H1 (cell line): ENCODE measurements at regions not wholly inside any gene's neighbourhood (a gene's known extent, or its start where the extent isn't known, plus 50 kb on each side); places are given as distances from the start of the nearest gene placed in this dataset.
"Not testable (repeated sequence)": the region's sequence is repeated elsewhere in the genome, so short reads cannot be mapped to it uniquely, and the experiment has no call there.

Experiments
- CTCF ChIA-PET: fragments of 300-600 bp; sonication (Branson Sonifier 250); formaldehyde crosslinking; loops from one replicate; lab custom pipeline; 2021; ENCODE audit not compliant: partially characterized antibody; lab: Charles Lee
- POLR2A ChIA-PET: fragments of 300-600 bp; sonication (Branson Sonifier 250); formaldehyde crosslinking; loops from one replicate; lab custom pipeline; 2021; ENCODE audit warnings: inconsistent platforms; ENCODE audit not compliant: partially characterized antibody; lab: Charles Lee
- DNase-seq, 2 experiments: peaks; one replicate each; pipeline versions ENCODE4 v3.0.0 to v3.0.0-alpha.2; 2010 to 2022; ENCODE audit warnings: low spot score in 2 of 2, low read depth in 1 of 2, mixed read lengths in 1 of 2
- FAIRE-seq: peaks from 2 replicates; lab custom pipeline; 2011; peaks lifted over from hg19 to GRCh38; lab: Jason Lieb, UNC
- H2AFZ ChIP-seq: 2 replicates; pipeline ENCODE4 v1.8.1; 2012; ENCODE audit warnings: low read length, inconsistent platforms
- H2AK5ac ChIP-seq: 2 replicates; pipeline ENCODE4 v1.6.1; 2013; ENCODE audit warnings: low read depth, low read length
- H2BK120ac ChIP-seq: replicated peaks from 2 replicates; pipeline ENCODE3; 2013; ENCODE audit warnings: low read depth, low read length, inconsistent platforms
- H2BK12ac ChIP-seq: 2 replicates; pipeline ENCODE4 v1.6.1; 2013; ENCODE audit warnings: low read depth, low read length
- H2BK15ac ChIP-seq: 2 replicates; pipeline ENCODE4 v1.6.1; 2013; ENCODE audit warnings: low read length
- H2BK20ac ChIP-seq: 2 replicates; pipeline ENCODE4 v1.6.1; 2013; ENCODE audit warnings: low read length
- H2BK5ac ChIP-seq: 2 replicates; pipeline ENCODE4 v1.6.1; 2013; ENCODE audit warnings: low read depth, low read length
- H3K14ac ChIP-seq: 2 replicates; pipeline ENCODE4 v1.6.1; 2013; ENCODE audit warnings: inconsistent platforms; ENCODE audit not compliant: insufficient read length
- H3K18ac ChIP-seq: 2 replicates; pipeline ENCODE4 v1.6.1; 2013; ENCODE audit warnings: low read length; ENCODE audit errors: extremely low read depth
- H3K23ac ChIP-seq: 2 replicates; pipeline ENCODE4 v1.6.1; 2013; ENCODE audit warnings: inconsistent platforms; ENCODE audit not compliant: insufficient read length
- H3K23me2 ChIP-seq: 2 replicates; pipeline ENCODE4 v1.6.1; 2013; ENCODE audit warnings: low read depth, low read length
- H3K27ac ChIP-seq: 2 replicates; pipeline ENCODE4 v1.6.1; 2011; ENCODE audit warnings: low read depth, low read length, inconsistent platforms
- H3K27me3 ChIP-seq, 4 experiments: replicated peaks in 1 of 4; 1 replicate in 1 of 4; 2 replicates in 3 of 4; pipeline versions ENCODE4 v1.6.1 to v1.8.1; 2011 to 2013; ENCODE audit warnings: low read length in 3 of 4, mild to moderate bottlenecking in 3 of 4, inconsistent platforms in 2 of 4, mixed read lengths in 2 of 4, moderate library complexity in 1 of 4; ENCODE audit not compliant: control insufficient read depth in 3 of 4, insufficient read depth in 3 of 4; ENCODE audit errors: extremely low read depth in 1 of 4
- H3K36me3 ChIP-seq, 4 experiments: 2 replicates each; pipeline versions ENCODE4 v1.6.1 to v1.8.1; 2011 to 2013; ENCODE audit warnings: mild to moderate bottlenecking in 4 of 4, low read length in 3 of 4, moderate library complexity in 2 of 4, control low read depth in 1 of 4, inconsistent platforms in 1 of 4; ENCODE audit not compliant: insufficient read depth in 4 of 4, control insufficient read depth in 2 of 4
- H3K4ac ChIP-seq: replicated peaks from 2 replicates; pipeline ENCODE3; 2013; ENCODE audit warnings: low read length, low read depth, mixed read lengths, inconsistent platforms; ENCODE audit not compliant: insufficient read length
- H3K4me1 ChIP-seq, 4 experiments: replicated peaks in 1 of 4; 1 replicate in 1 of 4; 2 replicates in 3 of 4; pipeline versions ENCODE4 v1.6.1 to v1.8.1; 2011 to 2013; ENCODE audit warnings: low read length in 3 of 4, inconsistent platforms in 2 of 4, mixed read lengths in 1 of 4; ENCODE audit not compliant: insufficient read depth in 4 of 4, control insufficient read depth in 3 of 4
- H3K4me2 ChIP-seq, 2 experiments: 2 replicates each; pipeline versions ENCODE4 v1.6.1 to v1.8.1; 2011 to 2013; ENCODE audit warnings: low read depth in 2 of 2, low read length in 2 of 2, control low read depth in 1 of 2, inconsistent platforms in 1 of 2, mild to moderate bottlenecking in 1 of 2; ENCODE audit not compliant: insufficient read depth in 1 of 2
- H3K4me3 ChIP-seq, 4 experiments: fragments of 200-600, 300-600 bp in 1 of 4; sonication (generic), shearing (Covaris generic), sonication (Bioruptor Twin) in 1 of 4; 2 replicates each; pipeline versions ENCODE4 v1.5.1 to v1.8.1; 2011 to 2016; ENCODE audit warnings: low read length in 4 of 4, low read depth in 3 of 4, control low read depth in 2 of 4, inconsistent platforms in 2 of 4, mild to moderate bottlenecking in 2 of 4, mixed read lengths in 1 of 4, moderate library complexity in 1 of 4; ENCODE audit not compliant: insufficient read depth in 2 of 4; ENCODE audit errors: extremely low read depth in 1 of 4
- H3K56ac ChIP-seq: replicated peaks from 2 replicates; pipeline ENCODE3; 2013; ENCODE audit warnings: low read depth, mild to moderate bottlenecking, mixed read lengths, low read length, inconsistent platforms; ENCODE audit not compliant: insufficient read length
- H3K79me1 ChIP-seq: 2 replicates; pipeline ENCODE4 v1.6.1; 2013; ENCODE audit warnings: low read depth, low read length, control low read depth
- H3K79me2 ChIP-seq, 2 experiments: 2 replicates each; pipeline versions ENCODE4 v1.6.1 to v1.8.1; 2012 to 2013; ENCODE audit warnings: low read length in 2 of 2, mild to moderate bottlenecking in 2 of 2, inconsistent platforms in 1 of 2; ENCODE audit not compliant: insufficient read depth in 2 of 2, control insufficient read depth in 1 of 2
- H3K9ac ChIP-seq, 4 experiments: replicated peaks in 1 of 4; 1 replicate in 1 of 4; 2 replicates in 3 of 4; pipeline versions ENCODE4 v1.6.1 to v1.8.1; 2011 to 2013; ENCODE audit warnings: low read depth in 3 of 4, low read length in 3 of 4, control low read depth in 2 of 4, mild to moderate bottlenecking in 2 of 4, moderate library complexity in 2 of 4, inconsistent platforms in 1 of 4; ENCODE audit errors: extremely low read depth in 1 of 4
- H3K9me3 ChIP-seq, 2 experiments: 2 replicates each; pipeline versions ENCODE4 v1.6.1 to v1.8.1; 2012 to 2013; ENCODE audit warnings: mild to moderate bottlenecking in 2 of 2, moderate library complexity in 2 of 2, control low read depth in 1 of 2, inconsistent platforms in 1 of 2, low read depth in 1 of 2, low read length in 1 of 2, mixed read lengths in 1 of 2; ENCODE audit not compliant: insufficient read depth in 2 of 2
- H4K20me1 ChIP-seq, 2 experiments: replicated peaks in 1 of 2; 2 replicates each; pipeline versions ENCODE3 to v1.8.1; 2011 to 2013; ENCODE audit warnings: inconsistent platforms in 2 of 2, low read length in 2 of 2, mild to moderate bottlenecking in 1 of 2; ENCODE audit not compliant: insufficient read depth in 2 of 2, control insufficient read depth in 1 of 2
- H4K5ac ChIP-seq: 2 replicates; pipeline ENCODE4 v1.6.1; 2013; ENCODE audit warnings: low read length, low read depth, mixed read lengths, inconsistent platforms; ENCODE audit not compliant: insufficient read length
- H4K8ac ChIP-seq: 2 replicates; pipeline ENCODE4 v1.8.0; 2013; ENCODE audit warnings: mild to moderate bottlenecking, moderate library complexity, low read length, inconsistent platforms; ENCODE audit not compliant: insufficient read depth; ENCODE audit errors: extremely low read depth
- H4K91ac ChIP-seq: replicated peaks from 2 replicates; pipeline ENCODE3; 2013; ENCODE audit warnings: low read length, mixed read lengths, inconsistent platforms; ENCODE audit not compliant: insufficient read length
- WGBS, 2 experiments: shearing (Covaris generic) in 1 of 2; methylation state at CpG; one replicate each; pipeline versions ENCODE4 v1.1.6 to v1.1.7; 2013 to 2015; ENCODE audit warnings: low lambda C conversion rate in 2 of 2, mixed read lengths in 2 of 2, inconsistent platforms in 1 of 2, low coverage in 1 of 2, missing lambda C conversion rate in 1 of 2; ENCODE audit not compliant: insufficient replicate concordance in 2 of 2, insufficient coverage in 1 of 2, insufficient read length in 1 of 2; ENCODE audit errors: extremely low coverage in 1 of 2, missing lambda C conversion rate in 1 of 2; 5-methylcytosine and 5-hydroxymethylcytosine counted together

GRCh38 chr17:16856171-16856570 lies 115.7 kb downstream of the TNFRSF13B start:
- CTCF ChIA-PET, result not testable (repeated sequence)

GRCh38 chr17:16854636-16855035 lies 117.3 kb downstream of the TNFRSF13B start:
- POLR2A ChIA-PET, H3K79me1 ChIP-seq, H2BK5ac ChIP-seq, H2BK12ac ChIP-seq, H3K4ac ChIP-seq, CTCF ChIA-PET, H3K27me3 ChIP-seq, H2BK120ac ChIP-seq, H3K9ac ChIP-seq, H2AK5ac ChIP-seq, H3K18ac ChIP-seq, H3K56ac ChIP-seq, H3K14ac ChIP-seq, H4K20me1 ChIP-seq, H3K36me3 ChIP-seq, H3K23me2 ChIP-seq, H4K8ac ChIP-seq, H3K4me2 ChIP-seq, H2AFZ ChIP-seq, H4K5ac ChIP-seq, DNase-seq, H4K91ac ChIP-seq, H3K79me2 ChIP-seq, H2BK20ac ChIP-seq, H2BK15ac ChIP-seq, H3K23ac ChIP-seq, H3K4me3 ChIP-seq, FAIRE-seq, H3K4me1 ChIP-seq, H3K9me3 ChIP-seq, H3K27ac ChIP-seq: not testable (repeated sequence)
- WGBS, 2 experiments, result 86% methylated on average over 5 of the region's 5 CpGs; no CpG with 5 or more reads in 1 of the 2 experiments

More at GRCh38 chr17:16856171-16856570, 115.7 kb downstream of the TNFRSF13B start:
- H3K27me3 ChIP-seq, H3K9ac ChIP-seq, H3K23ac ChIP-seq, H3K18ac ChIP-seq, H3K36me3 ChIP-seq, H3K4me2 ChIP-seq, H3K4ac ChIP-seq, H3K14ac ChIP-seq, H3K4me3 ChIP-seq, H3K79me1 ChIP-seq, H2BK120ac ChIP-seq, H2BK15ac ChIP-seq, H2BK12ac ChIP-seq, H3K56ac ChIP-seq, H4K8ac ChIP-seq, H4K91ac ChIP-seq, H4K5ac ChIP-seq, H3K23me2 ChIP-seq, DNase-seq, H3K27ac ChIP-seq, H2AK5ac ChIP-seq, H3K79me2 ChIP-seq, H3K4me1 ChIP-seq, POLR2A ChIA-PET, H3K9me3 ChIP-seq, H2AFZ ChIP-seq, H2BK5ac ChIP-seq, FAIRE-seq, H4K20me1 ChIP-seq, H2BK20ac ChIP-seq: not testable (repeated sequence)
- 96% methylated on average over 10 of the region's 12 CpGs; no CpG with 5 or more reads in 1 of the 2 experiments for WGBS, 2 experiments
